Suprapubic skin (tissue), 4 donors: ENCODE measurements at regions not wholly inside any gene's neighbourhood (a gene's known extent, or its start where the extent isn't known, plus 50 kb on each side); places are given as distances from the start of the nearest gene placed in this dataset.
"Not testable (repeated sequence)": the region's sequence is repeated elsewhere in the genome, so short reads cannot be mapped to it uniquely, and the experiment has no call there.

Experiments
- DNase-seq, 2 donors: peaks; one replicate each; pipeline ENCODE4 v3.0.0-alpha.2; 2019; ENCODE audit warnings: low spot score in 2 of 2
- H3K27ac ChIP-seq: fragments of 200-600 bp; sonication (generic); one replicate; pipeline ENCODE4 v1.5.1; 2019
- H3K27me3 ChIP-seq: fragments of 200-600 bp; sonication (generic); one replicate; pipeline ENCODE4 v1.5.1; 2019
- H3K36me3 ChIP-seq: fragments of 200-600 bp; sonication (generic); one replicate; pipeline ENCODE4 v1.5.1; 2019
- H3K4me1 ChIP-seq: fragments of 200-600 bp; sonication (generic); one replicate; pipeline ENCODE4 v1.5.1; 2019
- H3K4me3 ChIP-seq: fragments of 200-600 bp; sonication (generic); one replicate; pipeline ENCODE4 v1.5.1; 2019; ENCODE audit warnings: mild to moderate bottlenecking
- H3K9me3 ChIP-seq: fragments of 200-600 bp; sonication (generic); one replicate; pipeline ENCODE4 v1.5.1; 2019
- EP300 ChIP-seq: sonication (generic); formaldehyde crosslinking; IDR thresholded peaks from one replicate; pipeline ENCODE4 v1.6.1; 2017; ENCODE audit warnings: antibody characterized with exemption
- POLR2A ChIP-seq, 2 donors: fragments of 450-650 bp; IDR thresholded peaks; one replicate each; pipeline ENCODE4 v1.6.1; 2017; ENCODE audit warnings: antibody characterized with exemption in 2 of 2, mild to moderate bottlenecking in 2 of 2, moderate library complexity in 2 of 2
- POLR2AphosphoS5 ChIP-seq, 3 donors: sonication (generic); formaldehyde crosslinking; IDR thresholded peaks; one replicate each; pipeline ENCODE4 v1.6.1; 2017; ENCODE audit warnings: antibody characterized with exemption in 3 of 3
- WGBS: methylation state at CpG from one replicate; pipeline ENCODE4 v1.1.5; 2018; 5-methylcytosine and 5-hydroxymethylcytosine counted together
- TF ChIP-seq, protein P1 (sequence below), 2 donors: fragments of 200-600 bp in 1 of 2; fragments of 450-650 bp in 1 of 2; sonication (generic) in 1 of 2; IDR thresholded peaks; one replicate each; pipeline ENCODE4 v1.5.1; 2016 to 2019; ENCODE audit warnings: antibody characterized with exemption in 2 of 2, mild to moderate bottlenecking in 1 of 2, moderate library complexity in 1 of 2

DNA sequence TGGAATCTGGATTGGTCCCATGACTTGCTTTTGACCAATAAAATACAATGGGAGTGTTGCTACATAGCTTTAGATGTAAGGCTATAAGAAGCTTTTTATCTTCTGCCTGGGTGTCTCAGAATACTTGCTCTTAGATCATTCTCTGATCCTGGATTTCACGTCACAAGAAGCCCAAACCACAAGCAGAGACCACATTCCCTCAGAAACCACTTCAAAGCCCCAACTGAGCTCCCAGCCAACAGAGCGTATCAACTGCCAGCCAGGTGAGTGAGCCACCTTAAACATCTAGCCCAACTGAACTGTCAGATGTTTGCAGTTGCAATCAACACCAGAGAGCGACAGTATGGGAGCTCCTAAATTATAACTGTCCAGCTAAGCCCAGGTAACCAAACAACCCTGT lies 687.1 kb downstream of the TLE1 start:
- no peaks in the 10 kb centered on the region for H3K36me3 ChIP-seq
- no peaks in the 10 kb centered on the region for H3K9me3 ChIP-seq
- TF ChIP-seq POLR2AphosphoS5 (IDR thresholded peaks at IDR 0.05), result no peak
- TF ChIP-seq, protein P1, sequence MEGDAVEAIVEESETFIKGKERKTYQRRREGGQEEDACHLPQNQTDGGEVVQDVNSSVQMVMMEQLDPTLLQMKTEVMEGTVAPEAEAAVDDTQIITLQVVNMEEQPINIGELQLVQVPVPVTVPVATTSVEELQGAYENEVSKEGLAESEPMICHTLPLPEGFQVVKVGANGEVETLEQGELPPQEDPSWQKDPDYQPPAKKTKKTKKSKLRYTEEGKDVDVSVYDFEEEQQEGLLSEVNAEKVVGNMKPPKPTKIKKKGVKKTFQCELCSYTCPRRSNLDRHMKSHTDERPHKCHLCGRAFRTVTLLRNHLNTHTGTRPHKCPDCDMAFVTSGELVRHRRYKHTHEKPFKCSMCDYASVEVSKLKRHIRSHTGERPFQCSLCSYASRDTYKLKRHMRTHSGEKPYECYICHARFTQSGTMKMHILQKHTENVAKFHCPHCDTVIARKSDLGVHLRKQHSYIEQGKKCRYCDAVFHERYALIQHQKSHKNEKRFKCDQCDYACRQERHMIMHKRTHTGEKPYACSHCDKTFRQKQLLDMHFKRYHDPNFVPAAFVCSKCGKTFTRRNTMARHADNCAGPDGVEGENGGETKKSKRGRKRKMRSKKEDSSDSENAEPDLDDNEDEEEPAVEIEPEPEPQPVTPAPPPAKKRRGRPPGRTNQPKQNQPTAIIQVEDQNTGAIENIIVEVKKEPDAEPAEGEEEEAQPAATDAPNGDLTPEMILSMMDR (IDR thresholded peaks at IDR 0.05), result no peak
- TF ChIP-seq EP300, result no peak
- TF ChIP-seq POLR2A (IDR thresholded peaks at IDR 0.05), result no peak
- 66% methylated on average over 3 of the region's 3 CpGs for WGBS
- H3K27ac ChIP-seq, result no peak overlapping the region
- H3K4me3 ChIP-seq, result no peak overlapping the region
- no peaks in the 10 kb centered on the region for H3K27me3 ChIP-seq
- DNase-seq, result no peak
- no peaks in the 10 kb centered on the region for H3K4me1 ChIP-seq

DNA sequence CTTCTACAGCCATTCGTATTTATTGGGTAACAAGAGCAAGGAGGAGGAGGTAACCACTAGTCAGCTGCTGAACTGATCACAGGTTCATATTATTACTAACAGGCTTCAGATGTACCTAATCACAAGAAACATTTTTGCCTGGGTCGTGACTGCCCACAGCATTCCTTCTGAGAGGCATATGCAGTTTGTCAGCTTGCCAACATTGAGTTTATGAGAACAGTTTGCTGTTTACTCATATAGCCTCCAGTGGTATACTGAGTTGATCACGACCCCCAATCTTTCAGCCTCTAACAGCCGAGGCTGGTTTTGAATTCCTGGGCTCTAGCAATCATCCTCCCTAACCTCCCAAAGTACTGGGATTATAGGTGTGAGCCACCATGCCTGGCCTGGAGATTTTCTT lies 693.6 kb downstream of the TLE1 start:
- no peaks in the 10 kb centered on the region for H3K27me3 ChIP-seq
- TF ChIP-seq, protein P1 (IDR thresholded peaks at IDR 0.05), result no peak
- TF ChIP-seq POLR2A (IDR thresholded peaks at IDR 0.05) (no peak), EP300 (no peak), POLR2AphosphoS5 (IDR thresholded peaks at IDR 0.05) (no peak)
- no peak overlapping the region for H3K27ac ChIP-seq
- WGBS, result 47% methylated on average over 4 of the region's 4 CpGs
- H3K4me1 ChIP-seq, result no peaks in the 10 kb centered on the region
- no peaks in the 10 kb centered on the region for H3K9me3 ChIP-seq
- no peak overlapping the region for H3K4me3 ChIP-seq
- DNase-seq, result no peak
- H3K36me3 ChIP-seq, result no peaks in the 10 kb centered on the region

DNA sequence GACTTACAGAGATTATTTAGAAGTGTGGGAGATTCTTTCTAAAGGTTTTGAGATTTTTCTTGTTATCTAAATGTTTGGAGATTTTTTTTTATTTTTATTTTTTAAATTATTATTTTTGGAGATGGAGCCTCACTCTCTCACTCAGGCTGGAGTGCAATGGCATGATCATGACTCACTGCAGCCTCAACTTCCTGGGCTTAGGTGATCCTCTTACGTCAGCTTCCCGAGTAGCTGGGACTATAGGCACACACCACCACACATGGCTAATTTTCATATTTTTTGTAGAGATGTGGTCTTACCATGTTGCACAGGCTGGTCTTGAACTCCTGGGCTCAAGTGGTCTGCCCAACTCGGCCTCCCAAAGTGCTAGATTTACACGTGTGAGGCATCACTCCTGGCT lies 694.5 kb downstream of the TLE1 start:
- H3K4me3 ChIP-seq, result no peak overlapping the region
- H3K4me1 ChIP-seq, result no peaks in the 10 kb centered on the region
- H3K9me3 ChIP-seq, result no peaks in the 10 kb centered on the region
- H3K27ac ChIP-seq, result no peak overlapping the region
- 88% methylated on average over 4 of the region's 4 CpGs for WGBS
- TF ChIP-seq POLR2A (IDR thresholded peaks at IDR 0.05) (no peak), POLR2AphosphoS5 (IDR thresholded peaks at IDR 0.05) (no peak), EP300 (no peak)
- TF ChIP-seq, protein P1 (IDR thresholded peaks at IDR 0.05), result no peak
- H3K27me3 ChIP-seq, result no peaks in the 10 kb centered on the region
- DNase-seq, result no peak
- no peaks in the 10 kb centered on the region for H3K36me3 ChIP-seq

DNA sequence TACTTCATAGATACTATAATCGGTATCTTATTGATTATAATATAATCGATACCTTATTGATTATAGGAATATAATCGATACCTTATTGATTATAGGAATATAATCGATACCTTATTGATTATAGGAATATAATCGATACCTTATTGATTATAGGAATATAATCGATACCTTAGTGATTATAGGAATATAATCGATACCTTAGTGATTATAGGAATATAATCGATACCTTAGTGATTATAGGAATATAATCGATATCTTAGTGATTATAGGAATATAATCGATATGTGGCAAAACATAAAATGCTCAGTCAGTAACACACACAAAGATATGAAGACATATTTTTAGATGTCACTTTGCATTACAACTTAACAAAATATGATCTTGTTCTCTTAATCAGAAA lies 703.8 kb downstream of the TLE1 start:
- not testable (repeated sequence) for H3K27me3 ChIP-seq, H3K9me3 ChIP-seq, H3K27ac ChIP-seq, H3K4me1 ChIP-seq, H3K4me3 ChIP-seq, H3K36me3 ChIP-seq, DNase-seq
- whole genome bisulfite sequencing, result 95% methylated on average over 10 of the region's 10 CpGs

DNA sequence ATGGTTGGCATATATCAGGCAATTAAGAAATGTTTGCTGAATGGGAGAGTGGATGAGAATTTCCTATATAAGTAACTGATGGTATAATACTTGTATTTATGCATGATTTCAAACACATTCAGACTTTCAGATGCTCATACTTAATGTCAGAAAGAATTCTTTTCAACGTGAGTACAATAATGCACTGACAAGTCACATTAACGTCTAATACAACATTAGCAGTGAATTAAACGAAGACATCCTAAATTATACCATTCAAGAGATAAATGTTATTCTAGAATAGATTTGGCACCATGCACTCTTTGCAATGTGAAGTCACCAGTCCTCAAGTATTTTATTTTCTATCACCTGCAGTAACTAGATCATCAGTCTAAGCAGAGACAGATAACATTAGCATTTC lies 712.9 kb downstream of the TLE1 start:
- no peak overlapping the region for H3K27ac ChIP-seq
- no peaks in the 10 kb centered on the region for H3K4me1 ChIP-seq
- H3K9me3 ChIP-seq, result peaks cover 6% of the 10 kb centered on the region
- no peaks in the 10 kb centered on the region for H3K27me3 ChIP-seq
- no peak for DNase-seq
- WGBS, result 67% methylated on average over 3 of the region's 3 CpGs
- TF ChIP-seq POLR2A (IDR thresholded peaks at IDR 0.05) (no peak), POLR2AphosphoS5 (IDR thresholded peaks at IDR 0.05) (no peak), EP300 (no peak)
- TF ChIP-seq, protein P1 (IDR thresholded peaks at IDR 0.05), result no peak
- H3K4me3 ChIP-seq, result no peak overlapping the region
- H3K36me3 ChIP-seq, result no peaks in the 10 kb centered on the region

DNA sequence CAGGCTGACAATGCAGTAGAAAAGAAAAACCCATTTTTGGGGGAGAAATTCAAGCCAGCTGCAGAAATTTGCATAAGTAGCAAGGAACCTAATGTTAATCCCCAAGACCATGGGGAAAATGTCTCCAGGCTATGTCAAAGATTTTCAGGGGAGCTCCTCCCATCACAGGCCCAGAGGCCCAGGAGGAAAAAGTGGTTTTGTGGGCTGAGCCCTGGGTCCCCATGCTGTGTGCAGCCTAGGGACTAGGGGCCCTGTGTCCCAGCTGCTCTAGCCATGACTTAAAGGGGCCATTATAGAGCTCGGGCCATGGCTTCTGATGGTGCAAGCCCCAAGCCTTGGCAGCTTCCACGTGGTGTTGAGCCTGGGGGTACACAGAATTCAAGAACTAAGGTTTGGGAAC lies 719.0 kb downstream of the TLE1 start:
- not testable (repeated sequence) for H3K4me3 ChIP-seq, H3K9me3 ChIP-seq, H3K36me3 ChIP-seq, DNase-seq, H3K27me3 ChIP-seq, H3K4me1 ChIP-seq, H3K27ac ChIP-seq
- 100% methylated on average over 2 of the region's 2 CpGs for WGBS
